GM23338 (cell line): ENCODE measurements at regions not wholly inside any gene's neighbourhood (a gene's known extent, or its start where the extent isn't known, plus 50 kb on each side); places are given as distances from the start of the nearest gene placed in this dataset.

Experiments
- ATAC-seq: fragments of 200-7000 bp; cut with Tn5 transposase; 3 replicates; pipeline ENCODE4 v1.9.1; 2020
- DNase-seq: peaks from one replicate; pipeline ENCODE4 v3.0.0-alpha.2; 2015; ENCODE audit warnings: low spot score
- H2AFZ ChIP-seq: fragments of 200-600 bp; sonication (generic); 2 replicates; pipeline ENCODE4 v1.8.0; 2016; ENCODE audit warnings: antibody characterized with exemption, mild to moderate bottlenecking, moderate library complexity
- H3F3A ChIP-seq: fragments of 200-600 bp; sonication (generic); replicated peaks from 2 replicates; pipeline ENCODE4 v1.8.0; 2017; ENCODE audit warnings: antibody characterized with exemption, mixed run types, low read depth
- H3K27ac ChIP-seq: fragments of 200-600 bp; sonication (generic); 2 replicates; pipeline ENCODE4 v1.6.1; 2016; ENCODE audit warnings: low read depth
- H3K27me3 ChIP-seq: fragments of 200-600 bp; sonication (generic); 2 replicates; pipeline ENCODE4 v1.8.0; 2016; ENCODE audit warnings: mild to moderate bottlenecking, mixed run types, moderate library complexity; ENCODE audit not compliant: insufficient read depth
- H3K36me3 ChIP-seq: fragments of 200-600 bp; sonication (generic); 2 replicates; pipeline ENCODE4 v1.8.0; 2016; ENCODE audit warnings: mild to moderate bottlenecking; ENCODE audit not compliant: insufficient read depth
- H3K4me1 ChIP-seq: fragments of 200-600 bp; sonication (generic); 2 replicates; pipeline ENCODE4 v1.8.0; 2016; ENCODE audit warnings: mild to moderate bottlenecking, moderate library complexity; ENCODE audit not compliant: insufficient read depth
- H3K4me2 ChIP-seq: fragments of 200-600 bp; sonication (generic); 2 replicates; pipeline ENCODE4 v1.7.1; 2017; ENCODE audit warnings: mixed run types
- H3K4me3 ChIP-seq: fragments of 200-600 bp; sonication (generic); 2 replicates; pipeline ENCODE4 v1.6.1; 2016; ENCODE audit warnings: mixed run types
- H3K79me2 ChIP-seq: fragments of 200-600 bp; sonication (generic); replicated peaks from 2 replicates; pipeline ENCODE4 v1.8.0; 2017; ENCODE audit warnings: mild to moderate bottlenecking; ENCODE audit not compliant: insufficient read depth
- H3K9me2 ChIP-seq: fragments of 200-600 bp; sonication (generic); 2 replicates; pipeline ENCODE4 v1.8.0; 2017; ENCODE audit not compliant: insufficient read depth
- H4K20me1 ChIP-seq: fragments of 200-600 bp; sonication (generic); replicated peaks from 2 replicates; pipeline ENCODE4 v1.8.0; 2017; ENCODE audit warnings: mild to moderate bottlenecking; ENCODE audit not compliant: insufficient read depth
- H3K27ac Mint-ChIP-seq: 2 replicates; pipeline ENCODE4 v1.8.0; 2020; ENCODE audit warnings: inconsistent platforms, mild to moderate bottlenecking, moderate library complexity, mixed read lengths
- H3K27me3 Mint-ChIP-seq: 3 replicates; pipeline ENCODE4 v1.8.0; 2022; ENCODE audit warnings: low read depth, mild to moderate bottlenecking, moderate library complexity, mixed read lengths, inconsistent platforms; ENCODE audit not compliant: insufficient read depth, poor library complexity
- H3K36me3 Mint-ChIP-seq: 3 replicates; pipeline ENCODE4 v1.8.0; 2021; ENCODE audit warnings: low read depth, mild to moderate bottlenecking, inconsistent platforms, moderate library complexity, mixed read lengths
- H3K4me1 Mint-ChIP-seq: 3 replicates; pipeline ENCODE4 v1.8.0; 2020; ENCODE audit warnings: mild to moderate bottlenecking, inconsistent platforms, mixed read lengths
- H3K4me3 Mint-ChIP-seq: 3 replicates; pipeline ENCODE4 v1.8.0; 2021; ENCODE audit warnings: moderate library complexity, mild to moderate bottlenecking, inconsistent platforms, mixed read lengths
- H3K9me3 Mint-ChIP-seq: 3 replicates; pipeline ENCODE4 v1.8.0; 2020; ENCODE audit warnings: moderate library complexity, mild to moderate bottlenecking, inconsistent platforms, mixed read lengths
- CREB1 ChIP-seq: fragments of 250-450 bp; sonication (Bioruptor Pico); IDR thresholded peaks from 2 replicates; pipeline ENCODE4 v1.5.0; 2020; ENCODE audit warnings: low read depth, mild to moderate bottlenecking, moderate library complexity
- CTCF ChIP-seq, 2 experiments: fragments of 200-600 bp in 1 of 2; sonication (generic) in 1 of 2; conservative IDR thresholded peaks; 2 replicates each; pipeline versions ENCODE4 v1.5.1 to v1.6.1; 2016 to 2017; ENCODE audit warnings: antibody characterized with exemption in 2 of 2, low read depth in 2 of 2, mild to moderate bottlenecking in 2 of 2, moderate library complexity in 1 of 2
- EZH2phosphoT487 ChIP-seq: fragments of 200-600 bp; sonication (generic); IDR thresholded peaks from one replicate; pipeline ENCODE4 v1.8.1; 2018; ENCODE audit warnings: antibody characterized with exemption; ENCODE audit not compliant: unreplicated experiment
- NANOG ChIP-seq: IDR thresholded peaks from 2 replicates; pipeline ENCODE4 v1.6.1; 2016; ENCODE audit warnings: antibody characterized with exemption, borderline replicate concordance
- POLR2AphosphoS5 ChIP-seq: IDR thresholded peaks from 2 replicates; pipeline ENCODE4 v1.6.1; 2016; ENCODE audit warnings: antibody characterized with exemption, low read depth
- ZNF462 ChIP-seq: fragments of 250-450 bp; sonication (Bioruptor Pico); IDR thresholded peaks from 2 replicates; pipeline ENCODE4 v1.5.0; 2020; ENCODE audit warnings: mild to moderate bottlenecking, moderate library complexity

GRCh38 chr2:236749346-236749745 is 179.7 kb downstream of the ACKR3 start:
- TF ChIP-seq CREB1 (CRISPR knock-in tag): no peak
- TF ChIP-seq CTCF (conservative IDR thresholded peaks at IDR 0.05; ENCODE audit: low read depth in 2 of 2): no peak
- TF ChIP-seq NANOG: no peak
- no peak for TF ChIP-seq POLR2AphosphoS5
- TF ChIP-seq EZH2phosphoT487: no peak
- no peak for TF ChIP-seq ZNF462
- ATAC-seq (no peak), DNase-seq (no peak)
- no peaks in the 10 kb centered on the region for H3F3A ChIP-seq
- Mint-ChIP-seq H3K9me3 (peaks cover 4% of the 10 kb centered on the region; the same call in 1 of the 3 replicates), H3K4me1 (peaks cover 39% of the 10 kb centered on the region), H3K27ac (no peak overlapping the region; the same call in 1 of the 2 replicates), H3K4me3 (no peak overlapping the region), H3K27me3 (peaks cover 7% of the 10 kb centered on the region), H3K36me3 (no peaks in the 10 kb centered on the region; the same call in 2 of the 3 replicates)
- H3K36me3 ChIP-seq: no peaks in the 10 kb centered on the region
- H3K4me1 ChIP-seq: peaks cover 9% of the 10 kb centered on the region
- H3K4me2 ChIP-seq: no peak overlapping the region
- H3K27me3 ChIP-seq: no peaks in the 10 kb centered on the region
- H4K20me1 ChIP-seq: no peaks in the 10 kb centered on the region
- H2AFZ ChIP-seq: 0 out of 2 replicates have a peak overlapping the region, but pooled peaks have one; percentile 52
- H3K9me2 ChIP-seq: no peaks in the 10 kb centered on the region
- H3K27ac ChIP-seq: no peak overlapping the region
- no peak overlapping the region for H3K4me3 ChIP-seq
- H3K79me2 ChIP-seq: no peaks in the 10 kb centered on the region
